PFSK-1 (cell line): ENCODE measurements at regions not wholly inside any gene's neighbourhood (a gene's known extent, or its start where the extent isn't known, plus 50 kb on each side); places are given as distances from the start of the nearest gene placed in this dataset.

Experiments used
- POLR2AphosphoS5 ChIP-seq: IDR thresholded peaks from 2 replicates; pipeline ENCODE4 v1.6.1; 2012; ENCODE audit warnings: low read depth, mild to moderate bottlenecking, control low read depth, low read length, moderate library complexity
- SIN3A ChIP-seq: IDR thresholded peaks from 2 replicates; pipeline ENCODE4 v1.6.1; 2012; ENCODE audit warnings: mild to moderate bottlenecking, low read length, moderate library complexity, borderline replicate concordance; ENCODE audit not compliant: insufficient read depth

DNA sequence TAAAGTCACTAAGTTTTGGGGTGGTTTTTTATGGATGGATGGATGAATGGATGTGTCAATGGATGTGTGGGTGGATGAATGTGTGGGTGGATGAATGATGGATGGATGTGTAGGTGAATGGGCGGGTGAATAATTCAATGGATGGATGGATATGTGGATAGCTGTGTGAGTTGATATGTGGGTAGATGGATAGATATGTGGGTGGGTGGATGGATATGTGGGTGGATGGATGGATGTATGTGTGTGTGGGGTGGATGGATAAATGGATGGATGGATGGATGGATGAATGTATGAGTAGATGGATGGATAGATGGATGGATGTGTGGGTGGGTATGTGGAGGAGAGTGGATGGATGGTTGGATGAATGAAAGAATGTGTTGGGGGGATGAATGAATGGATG, 310.1 kb upstream of the C16orf82 start:
- no peak for TF ChIP-seq SIN3A
- TF ChIP-seq POLR2AphosphoS5 = no peak
